CD4-positive, alpha-beta T cell (primary cell): ENCODE measurements at regions not wholly inside any gene's neighbourhood (a gene's known extent, or its start where the extent isn't known, plus 50 kb on each side); places are given as distances from the start of the nearest gene placed in this dataset.

ENCODE experiments used
- ATAC-seq: fragments of 200-7000 bp; cut with Tn5 transposase; one replicate; pipeline ENCODE4 v1.10.0; 2022; ENCODE audit warnings: mild to moderate bottlenecking; ENCODE audit not compliant: poor library complexity
- CTCF ChIA-PET: fragments of 350-600 bp; sonication (Branson Sonifier 250); formaldehyde crosslinking; loops from one replicate; lab custom pipeline; 2021; ENCODE audit warnings: antibody characterized with exemption, inconsistent platforms; lab: Charles Lee
- POLR2A ChIA-PET: fragments of 350-600 bp; sonication (Branson Sonifier 250); formaldehyde crosslinking; loops from one replicate; lab custom pipeline; 2021; ENCODE audit warnings: antibody characterized with exemption, inconsistent platforms; lab: Charles Lee
- DNase-seq, 14 experiments: peaks; one replicate each; pipeline ENCODE4 v3.0.0-alpha.2; 2013 to 2020; ENCODE audit warnings: mixed read lengths in 2 of 14
- H3K27ac ChIP-seq, 2 donors: one replicate each; pipeline versions ENCODE4 v1.5.1 to v1.7.0; 2013; ENCODE audit warnings: low read length in 2 of 2, low read depth in 1 of 2, mild to moderate bottlenecking in 1 of 2
- H3K27me3 ChIP-seq, 2 experiments: 1 replicate in 1 of 2; 2 replicates in 1 of 2; pipeline versions ENCODE4 v1.6.1 to v1.7.0; 2013; ENCODE audit warnings: low read length in 2 of 2, control low read depth in 1 of 2, mild to moderate bottlenecking in 1 of 2, moderate library complexity in 1 of 2; ENCODE audit not compliant: insufficient read depth in 2 of 2, control insufficient read depth in 1 of 2
- H3K36me3 ChIP-seq: one replicate; pipeline ENCODE4 v1.6.1; 2013; ENCODE audit warnings: low read length, control low read depth; ENCODE audit not compliant: insufficient read depth
- H3K4me1 ChIP-seq: one replicate; pipeline ENCODE4 v1.6.1; 2013; ENCODE audit warnings: low read length, control low read depth; ENCODE audit not compliant: insufficient read depth
- H3K4me3 ChIP-seq: one replicate; pipeline ENCODE4 v1.5.1; 2013; ENCODE audit warnings: mild to moderate bottlenecking, low read length, moderate library complexity
- H3K9me3 ChIP-seq, 2 experiments: 1 replicate in 1 of 2; 2 replicates in 1 of 2; pipeline versions ENCODE4 v1.6.1 to v1.7.0; 2013; ENCODE audit warnings: low read length in 2 of 2, mild to moderate bottlenecking in 2 of 2, control low read depth in 1 of 2, moderate library complexity in 1 of 2; ENCODE audit not compliant: control insufficient read depth in 1 of 2, insufficient read depth in 1 of 2
- H3K27ac Mint-ChIP-seq: one replicate; pipeline ENCODE4 v1.8.0; 2020; ENCODE audit warnings: mixed read lengths
- H3K27me3 Mint-ChIP-seq: one replicate; pipeline ENCODE4 v1.8.0; 2021; ENCODE audit warnings: mixed read lengths
- H3K36me3 Mint-ChIP-seq: one replicate; pipeline ENCODE4 v1.8.0; 2021; ENCODE audit warnings: low read depth, mixed read lengths
- H3K4me1 Mint-ChIP-seq: one replicate; pipeline ENCODE4 v1.8.0; 2021; ENCODE audit warnings: low read depth, mixed read lengths
- H3K4me3 Mint-ChIP-seq: one replicate; pipeline ENCODE4 v1.8.0; 2020; ENCODE audit warnings: mild to moderate bottlenecking, mixed read lengths
- H3K9me3 Mint-ChIP-seq: one replicate; pipeline ENCODE4 v1.8.0; 2020; ENCODE audit warnings: mixed read lengths
- CTCF ChIP-seq: fragments of 200-600 bp; IDR thresholded peaks from one replicate; pipeline ENCODE4 v1.8.0; 2022; ENCODE audit warnings: antibody characterized with exemption, mild to moderate bottlenecking
- intact Hi-C, 2 experiments: fragments of 100-400 bp; cut with DNase I in 1 of 2; cut with micrococcal nuclease in 1 of 2; formaldehyde crosslinking; loops; one replicate each; pipeline versions ENCODE4 v1.15.1 to v1.9.0; 2023 to 2025; cut with DNase I, micrococcal nuclease

- H3K4me3 Mint-ChIP-seq = no peak overlapping the region
- CTCF ChIA-PET = interaction anchor here (1.0 kb wide), 1 partner anchor 35 kb away, joined by 3 read pairs; no protein-coding TSS in a partner anchor
- no peak for DNase-seq
- no peak overlapping the region for H3K27ac Mint-ChIP-seq
- POLR2A ChIA-PET = no interaction called here
- Histone ChIP-seq H3K27ac (no peak overlapping the region), H3K36me3 (no peaks in the 10 kb centered on the region), H3K4me3 (no peak overlapping the region), H3K27me3 (peaks cover 0 to 14% of the 10 kb centered on the region in 2 experiments), H3K9me3 (no peaks in the 10 kb centered on the region), H3K4me1 (no peaks in the 10 kb centered on the region)
- no peak for ATAC-seq
- no peak for TF ChIP-seq CTCF
- intact Hi-C loops = no loop called here
- no peaks in the 10 kb centered on the region for H3K4me1 Mint-ChIP-seq
- peaks cover 21% of the 10 kb centered on the region for H3K27me3 Mint-ChIP-seq
- no peaks in the 10 kb centered on the region for H3K9me3 Mint-ChIP-seq
- no peaks in the 10 kb centered on the region for H3K36me3 Mint-ChIP-seq
Observed at GRCh38 chr5:65068410-65068809, 299.7 kb downstream of the CWC27 start.

DNA sequence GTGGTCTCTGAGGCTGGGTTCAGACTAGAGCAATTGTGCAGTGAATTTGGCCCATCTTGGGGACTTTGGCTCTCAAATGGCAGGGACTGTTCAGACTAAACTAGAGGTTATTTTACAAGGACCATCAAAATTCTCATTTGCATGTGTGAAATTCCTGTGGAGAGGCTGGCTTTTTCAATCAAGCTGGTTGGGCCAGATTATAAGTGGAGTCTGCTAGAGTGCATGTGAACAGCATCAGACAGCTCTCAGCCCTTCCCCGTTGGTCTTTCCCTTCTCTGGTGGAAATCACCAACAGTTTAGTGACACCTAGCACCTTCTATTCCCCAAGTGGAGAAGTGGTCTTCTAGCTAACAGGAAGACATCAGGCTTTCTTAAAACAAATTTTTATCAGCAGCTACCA is 301.3 kb downstream of the CWC27 start:
- Mint-ChIP-seq H3K4me1 (no peaks in the 10 kb centered on the region), H3K4me3 (no peak overlapping the region), H3K9me3 (no peaks in the 10 kb centered on the region), H3K27me3 (peaks cover 17% of the 10 kb centered on the region), H3K27ac (no peak overlapping the region), H3K36me3 (no peaks in the 10 kb centered on the region)
- no peaks in the 10 kb centered on the region for H3K9me3 ChIP-seq
- no peaks in the 10 kb centered on the region for H3K36me3 ChIP-seq
- ChIA-PET POLR2A (no interaction called here), CTCF (interaction anchor here (1.0 kb wide), 1 partner anchor 33 kb away, joined by 3 read pairs; no protein-coding TSS in a partner anchor)
- DNase-seq (no peak), ATAC-seq (no peak)
- no peak overlapping the region for H3K4me3 ChIP-seq
- TF ChIP-seq CTCF = no peak
- H3K27me3 ChIP-seq = peaks cover 0 to 14% of the 10 kb centered on the region in 2 experiments
- no peaks in the 10 kb centered on the region for H3K4me1 ChIP-seq
- no peak overlapping the region for H3K27ac ChIP-seq
- intact Hi-C loops = loop anchor here in 1 of 2 experiments (10.0 kb wide), 1 partner anchor 415 kb away; the partner anchor contains the start of gene ADAMTS6

DNA sequence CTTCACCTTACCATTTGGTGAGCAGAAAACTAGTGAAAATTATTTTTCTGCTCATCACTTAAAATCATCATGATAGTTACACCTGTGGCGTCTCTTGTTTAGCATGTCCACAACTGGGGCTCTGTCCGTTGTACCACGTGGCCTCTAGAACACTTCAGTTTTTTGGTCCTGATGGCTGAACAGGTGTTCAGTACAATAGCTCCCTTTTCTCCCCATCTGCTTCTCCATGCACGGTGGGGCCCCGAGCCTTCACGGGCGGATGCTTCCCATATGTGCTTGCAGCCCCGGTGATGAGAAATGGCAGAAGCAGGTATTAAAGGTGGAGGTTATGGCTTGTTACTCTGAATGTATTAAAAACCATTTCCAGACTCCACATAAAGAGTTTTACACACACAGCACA is 304.1 kb downstream of the CWC27 start:
- ChIA-PET POLR2A (no interaction called here), CTCF (no interaction called here)
- H3K4me1 ChIP-seq = no peaks in the 10 kb centered on the region
- no peak for DNase-seq
- Mint-ChIP-seq H3K4me1 (no peaks in the 10 kb centered on the region), H3K9me3 (no peaks in the 10 kb centered on the region), H3K27me3 (peaks cover 5% of the 10 kb centered on the region), H3K27ac (no peak overlapping the region), H3K36me3 (no peaks in the 10 kb centered on the region), H3K4me3 (no peak overlapping the region)
- H3K36me3 ChIP-seq = no peaks in the 10 kb centered on the region
- intact Hi-C loops = loop anchor here in 1 of 2 experiments (10.0 kb wide), 1 partner anchor 412 kb away; the partner anchor contains the start of gene ADAMTS6
- TF ChIP-seq CTCF = no peak
- H3K9me3 ChIP-seq = no peaks in the 10 kb centered on the region
- no peak overlapping the region for H3K27ac ChIP-seq
- no peak for ATAC-seq
- H3K4me3 ChIP-seq = no peak overlapping the region
- peaks cover 0 to 7% of the 10 kb centered on the region in 2 experiments for H3K27me3 ChIP-seq
